B cell (primary cell): ENCODE measurements at regions not wholly inside any gene's neighbourhood (a gene's known extent, or its start where the extent isn't known, plus 50 kb on each side); places are given as distances from the start of the nearest gene placed in this dataset.

Experiments used
- ATAC-seq: fragments of 200-7000 bp; cut with Tn5 transposase; one replicate; pipeline ENCODE4 v1.10.0; 2021; ENCODE audit warnings: low read depth, mild to moderate bottlenecking, moderate number of reproducible peaks, moderate library complexity
- CTCF ChIA-PET: fragments of 350-600 bp; sonication (Branson Sonifier 250); formaldehyde crosslinking; loops from one replicate; lab custom pipeline; 2021; ENCODE audit warnings: antibody characterized with exemption, inconsistent platforms; lab: Charles Lee
- POLR2A ChIA-PET: fragments of 350-600 bp; sonication (Branson Sonifier 250); formaldehyde crosslinking; loops from one replicate; lab custom pipeline; 2021; ENCODE audit warnings: antibody characterized with exemption; lab: Charles Lee
- DNase-seq: peaks from one replicate; pipeline ENCODE4 v3.0.0; 2013
- H2AFZ ChIP-seq: 2 replicates; pipeline ENCODE4 v1.6.1; 2012; ENCODE audit warnings: mild to moderate bottlenecking, low read depth, low read length; ENCODE audit not compliant: insufficient read depth, poor library complexity, severe bottlenecking
- H3K27ac ChIP-seq, 2 donors: 1 replicate in 1 of 2; 2 replicates in 1 of 2; pipeline ENCODE4 v1.5.1; 2012 to 2013; ENCODE audit warnings: low read length in 2 of 2, mild to moderate bottlenecking in 2 of 2, moderate library complexity in 1 of 2
- H3K27me3 ChIP-seq, 4 experiments: fragments of 200-600 bp in 1 of 4; sonication (generic) in 1 of 4; replicated peaks in 1 of 4; 1 replicate in 2 of 4; 2 replicates in 2 of 4; pipeline versions ENCODE4 v1.6.1 to v1.7.0; 2013 to 2016; ENCODE audit warnings: low read length in 3 of 4, mild to moderate bottlenecking in 2 of 4, mixed read lengths in 1 of 4, moderate library complexity in 1 of 4; ENCODE audit not compliant: insufficient read depth in 4 of 4, control insufficient read depth in 3 of 4; ENCODE audit errors: control extremely low read depth in 1 of 4
- H3K36me3 ChIP-seq, 2 experiments: replicated peaks in 1 of 2; 1 replicate in 1 of 2; 2 replicates in 1 of 2; pipeline versions ENCODE4 v1.6.1 to v1.7.1; 2013; ENCODE audit warnings: low read length in 1 of 2; ENCODE audit not compliant: insufficient read depth in 2 of 2, control insufficient read depth in 1 of 2; ENCODE audit errors: control extremely low read depth in 1 of 2, extremely low read depth in 1 of 2
- H3K4me1 ChIP-seq, 2 donors: fragments of 200-600 bp in 1 of 2; sonication (generic) in 1 of 2; 1 replicate in 1 of 2; 2 replicates in 1 of 2; pipeline versions ENCODE4 v1.5.1 to v1.6.1; 2013 to 2017; ENCODE audit warnings: low read length in 2 of 2; ENCODE audit not compliant: control insufficient read depth in 2 of 2, insufficient read depth in 2 of 2
- H3K4me2 ChIP-seq: replicated peaks from 2 replicates; pipeline ENCODE3; 2012; ENCODE audit warnings: mild to moderate bottlenecking, low read depth, low read length; ENCODE audit not compliant: poor library complexity, severe bottlenecking
- H3K4me3 ChIP-seq, 5 experiments: fragments of 200-600 bp in 1 of 5; sonication (generic) in 1 of 5; 1 replicate in 3 of 5; 2 replicates in 2 of 5; pipeline versions ENCODE4 v1.5.1 to v1.7.0; 2011 to 2016; ENCODE audit warnings: low read length in 4 of 5, mild to moderate bottlenecking in 4 of 5, low read depth in 2 of 5, control low read depth in 1 of 5, moderate library complexity in 1 of 5; ENCODE audit not compliant: insufficient read depth in 1 of 5; ENCODE audit errors: control extremely low read depth in 1 of 5, extremely low read depth in 1 of 5
- H3K79me2 ChIP-seq: fragments of 200-600 bp; sonication (generic); one replicate; pipeline ENCODE4 v1.6.0; 2016; ENCODE audit warnings: low read length; ENCODE audit not compliant: control insufficient read depth, insufficient read depth
- H3K9ac ChIP-seq: fragments of 200-600 bp; sonication (generic); 2 replicates; pipeline ENCODE4 v1.6.1; 2017; ENCODE audit warnings: mild to moderate bottlenecking, low read length, moderate library complexity
- H3K9me3 ChIP-seq, 3 donors: one replicate each; pipeline versions ENCODE4 v1.6.1 to v1.7.1; 2013; ENCODE audit warnings: low read length in 2 of 3; ENCODE audit not compliant: control insufficient read depth in 2 of 3, insufficient read depth in 1 of 3; ENCODE audit errors: control extremely low read depth in 1 of 3
- H4K20me1 ChIP-seq: 2 replicates; pipeline ENCODE4 v1.6.0; 2012; ENCODE audit warnings: mild to moderate bottlenecking, low read length; ENCODE audit not compliant: insufficient read depth, control insufficient read depth, poor library complexity, severe bottlenecking
- H3K27ac Mint-ChIP-seq: one replicate; pipeline ENCODE4 v1.8.0; 2021; ENCODE audit warnings: mixed read lengths
- H3K27me3 Mint-ChIP-seq: one replicate; pipeline ENCODE4 v1.8.0; 2021; ENCODE audit warnings: mixed read lengths
- H3K4me1 Mint-ChIP-seq: one replicate; pipeline ENCODE4 v1.8.0; 2021; ENCODE audit warnings: mixed read lengths
- H3K4me3 Mint-ChIP-seq: one replicate; pipeline ENCODE4 v1.8.0; 2021; ENCODE audit warnings: mixed read lengths
- H3K9me3 Mint-ChIP-seq: one replicate; pipeline ENCODE4 v1.8.0; 2022; ENCODE audit warnings: mixed read lengths; ENCODE audit not compliant: insufficient read depth
- CTCF ChIP-seq: fragments of 200-600 bp; IDR thresholded peaks from one replicate; pipeline ENCODE4 v1.8.0; 2022; ENCODE audit warnings: antibody characterized with exemption, mild to moderate bottlenecking
- EZH2 ChIP-seq: IDR thresholded peaks from 2 replicates; pipeline ENCODE4 v1.6.1; 2012; ENCODE audit warnings: borderline replicate concordance, low read depth, mild to moderate bottlenecking, moderate library complexity, low read length; ENCODE audit not compliant: insufficient read depth, poor library complexity, severe bottlenecking
- WGBS: methylation state at CpG from one replicate; pipeline ENCODE4 v1.1.5; 2013; ENCODE audit warnings: missing lambda C conversion rate; ENCODE audit not compliant: insufficient coverage; 5-methylcytosine and 5-hydroxymethylcytosine counted together
- intact Hi-C: fragments of 100-400 bp; cut with micrococcal nuclease; formaldehyde crosslinking; loops from one replicate; pipeline ENCODE4 v1.10.0; 2022

GRCh38 chr6:92690997-92691599 is 728.3 kb downstream of the EPHA7 start:
- no peak overlapping the region for H3K4me3 Mint-ChIP-seq
- no peak overlapping the region for H3K27ac Mint-ChIP-seq
- H3K4me1 Mint-ChIP-seq, result no peaks in the 10 kb centered on the region
- no peaks in the 10 kb centered on the region for H3K27me3 ChIP-seq
- H3K36me3 ChIP-seq, result no peaks in the 10 kb centered on the region
- H3K27me3 Mint-ChIP-seq, result no peaks in the 10 kb centered on the region
- H3K9ac ChIP-seq, result no peak overlapping the region
- H4K20me1 ChIP-seq, result no peaks in the 10 kb centered on the region
- no peaks in the 10 kb centered on the region for H3K9me3 ChIP-seq
- H3K27ac ChIP-seq, result no peak overlapping the region
- ChIA-PET CTCF (no interaction called here), POLR2A (no interaction called here)
- H2AFZ ChIP-seq, result no peak overlapping the region
- TF ChIP-seq CTCF (no peak), EZH2 (no peak)
- H3K79me2 ChIP-seq, result no peaks in the 10 kb centered on the region
- H3K4me3 ChIP-seq, result no peak overlapping the region
- no peaks in the 10 kb centered on the region for H3K9me3 Mint-ChIP-seq
- H3K4me1 ChIP-seq, result no peaks in the 10 kb centered on the region
- 100% methylated on average over 1 of the region's 2 CpGs for WGBS
- no peak overlapping the region for H3K4me2 ChIP-seq
- ATAC-seq (no peak), DNase-seq (no peak)
- intact Hi-C loops, result no loop called here

- H3K9ac ChIP-seq, result no peak overlapping the region
- no peaks in the 10 kb centered on the region for H3K79me2 ChIP-seq
- no peaks in the 10 kb centered on the region for H4K20me1 ChIP-seq
- TF ChIP-seq EZH2 (no peak), CTCF (no peak)
- H3K27ac ChIP-seq, result no peak overlapping the region
- DNase-seq (no peak), ATAC-seq (no peak)
- no peaks in the 10 kb centered on the region for H3K9me3 ChIP-seq
- no peaks in the 10 kb centered on the region for H3K36me3 ChIP-seq
- Mint-ChIP-seq H3K9me3 (no peaks in the 10 kb centered on the region), H3K27ac (no peak overlapping the region), H3K4me3 (no peak overlapping the region), H3K27me3 (no peaks in the 10 kb centered on the region), H3K4me1 (no peaks in the 10 kb centered on the region)
- no peak overlapping the region for H2AFZ ChIP-seq
- H3K4me2 ChIP-seq, result no peak overlapping the region
- 10% methylated on average over 1 of the region's 2 CpGs for WGBS
- H3K4me1 ChIP-seq, result no peaks in the 10 kb centered on the region
- intact Hi-C loops, result no loop called here
- ChIA-PET POLR2A (no interaction called here), CTCF (no interaction called here)
- no peaks in the 10 kb centered on the region for H3K27me3 ChIP-seq
- H3K4me3 ChIP-seq, result no peak overlapping the region
Measured at GRCh38 chr6:92688342-92688741, 731.0 kb downstream of the EPHA7 start.
